ENCODE measurements at regions not wholly inside any gene's neighbourhood (a gene's known extent, or its start where the extent isn't known, plus 50 kb on each side); places are given as distances from the start of the nearest gene placed in this dataset.

GRCh38 chr4:56286763-56287162, 100.5 kb downstream of the AASDH start:
- no peak for DNase-seq

- DNase-seq = no peak
Measured at GRCh38 chr4:56283375-56283774, 103.9 kb downstream of the AASDH start.

- no peak for DNase-seq
Measured at GRCh38 chr4:56282004-56282403, 105.3 kb downstream of the AASDH start.

- DNase-seq = no peak
Measured at GRCh38 chr4:56276547-56276946, 110.7 kb downstream of the AASDH start.

- no peak for DNase-seq
Measured at GRCh38 chr4:56273391-56273790, 113.9 kb downstream of the AASDH start.

GRCh38 chr4:56272927-56273326, 114.4 kb downstream of the AASDH start:
- DNase-seq = no peak

GRCh38 chr4:56272003-56272402, 115.3 kb downstream of the AASDH start:
- DNase-seq = no peak

- DNase-seq = no peak
Measured at GRCh38 chr4:56271131-56271530, 116.2 kb downstream of the AASDH start.

- DNase-seq = no peak
Measured at GRCh38 chr4:56267558-56267957, 119.7 kb downstream of the AASDH start.

- DNase-seq = no peak
Measured at GRCh38 chr4:56264873-56265272, 122.4 kb downstream of the AASDH start.

GRCh38 chr4:56261027-56261426, 126.3 kb downstream of the AASDH start:
- peak; percentile 46 for DNase-seq

- DNase-seq = no peak
Measured at GRCh38 chr4:56260320-56260719, 127.0 kb downstream of the AASDH start.

- DNase-seq = no peak
Measured at GRCh38 chr4:56259655-56260054, 127.6 kb downstream of the AASDH start.

- no peak for DNase-seq
Measured at GRCh38 chr4:56255820-56256219, 131.5 kb downstream of the AASDH start.

GRCh38 chr4:56253666-56254305, 133.5 kb downstream of the AASDH start:
- no peak for DNase-seq

- no peak for DNase-seq
Measured at GRCh38 chr4:56252561-56253152, 134.6 kb downstream of the AASDH start.

- no peak for DNase-seq
Measured at GRCh38 chr4:56251556-56251955, 135.7 kb downstream of the AASDH start.

GRCh38 chr4:56250776-56251175, 136.5 kb downstream of the AASDH start:
- no peak for DNase-seq

GRCh38 chr4:56247646-56248045, 139.6 kb downstream of the AASDH start:
- DNase-seq = no peak

- DNase-seq = no peak
Measured at GRCh38 chr4:56246233-56246610, 141.1 kb downstream of the AASDH start.

- no peak for DNase-seq
Measured at GRCh38 chr4:56245547-56246232, 141.6 kb downstream of the AASDH start.

GRCh38 chr4:56244681-56245080, 142.6 kb downstream of the AASDH start:
- no peak for DNase-seq

GRCh38 chr4:56243107-56243506, 144.2 kb downstream of the AASDH start:
- no peak for DNase-seq

GRCh38 chr4:56241500-56241899, 145.8 kb downstream of the AASDH start:
- no peak for DNase-seq

Measured in stimulated activated naive CD4-positive, alpha-beta T cell treated with Interleukin-2 at 50 U/mL for 16 hours (primary cell).